GM18526 (cell line): ENCODE measurements at regions not wholly inside any gene's neighbourhood (a gene's known extent, or its start where the extent isn't known, plus 50 kb on each side); places are given as distances from the start of the nearest gene placed in this dataset.

Experiments used
- POLR2A ChIP-seq: IDR thresholded peaks from 3 replicates; pipeline ENCODE4 v1.6.1; 2011; ENCODE audit not compliant: insufficient read length; ENCODE audit errors: extremely low read depth

DNA sequence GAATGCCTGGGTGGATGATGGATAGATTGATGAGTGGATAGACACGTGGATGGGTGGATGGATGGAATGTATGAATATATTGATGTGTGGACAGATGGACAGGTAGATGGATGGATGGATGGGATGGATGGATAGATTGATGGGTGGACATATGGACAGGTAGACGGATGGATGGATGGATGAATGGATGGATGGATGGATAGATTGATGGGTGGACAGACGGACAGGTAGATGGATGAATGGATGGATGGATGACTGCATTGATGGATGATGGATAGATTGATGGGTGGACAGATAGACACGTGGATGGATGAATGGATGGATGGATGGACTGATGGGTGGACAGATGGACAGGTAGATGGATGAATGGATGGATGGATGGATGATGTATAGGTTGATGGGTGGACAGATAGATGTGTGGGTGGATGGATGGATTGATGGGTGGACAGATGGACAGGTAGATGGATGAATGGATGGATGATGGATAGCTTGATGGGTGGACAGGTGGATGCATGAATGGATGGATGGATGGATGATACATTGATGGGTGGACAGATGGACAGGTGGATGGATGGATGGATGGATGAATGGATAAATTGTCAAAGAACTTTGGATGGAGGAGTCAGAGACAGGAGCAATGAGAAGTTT, 171.4 kb upstream of the AFDN start:
- no peak for TF ChIP-seq POLR2A

DNA sequence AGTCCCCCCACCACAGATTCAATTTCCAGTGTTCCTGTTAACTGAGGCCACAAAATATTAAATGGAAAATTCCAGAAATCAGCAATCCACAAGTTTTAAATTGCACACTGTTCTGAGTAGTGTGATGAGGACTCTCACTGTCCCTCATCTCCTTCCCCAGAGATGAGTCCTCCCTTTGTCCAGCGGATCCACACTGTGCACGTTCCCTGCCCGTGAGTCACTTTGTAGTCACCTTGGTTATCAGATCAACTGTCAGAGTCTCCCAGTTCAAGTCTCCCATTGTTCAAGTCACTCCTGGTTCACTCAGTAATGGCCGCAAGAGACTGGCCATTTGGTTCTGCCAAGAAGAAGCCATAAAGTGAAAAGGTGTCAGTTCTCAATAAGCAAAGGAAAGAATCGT, 168.6 kb upstream of the AFDN start:
- TF ChIP-seq POLR2A: no peak

DNA sequence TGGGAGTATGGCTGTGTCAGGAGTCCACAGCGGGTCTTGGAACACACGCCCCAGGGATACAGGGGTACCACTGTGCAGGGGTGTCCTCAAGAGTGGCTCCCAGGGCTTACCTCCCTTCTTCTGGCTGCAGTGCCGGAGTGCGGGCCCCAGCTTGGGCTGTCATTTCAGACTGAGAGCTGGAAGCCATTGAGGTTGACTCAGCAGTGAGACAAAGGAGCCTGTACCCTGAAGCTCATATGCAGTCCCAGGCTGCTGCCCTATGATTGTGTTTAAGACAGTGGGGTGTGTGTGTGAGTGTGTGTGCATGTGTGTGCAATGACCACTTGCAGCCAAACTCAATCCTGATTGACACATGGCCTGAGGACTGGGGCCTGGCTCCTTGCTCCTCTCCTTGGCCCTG, 167.7 kb upstream of the AFDN start:
- TF ChIP-seq POLR2A: no peak

DNA sequence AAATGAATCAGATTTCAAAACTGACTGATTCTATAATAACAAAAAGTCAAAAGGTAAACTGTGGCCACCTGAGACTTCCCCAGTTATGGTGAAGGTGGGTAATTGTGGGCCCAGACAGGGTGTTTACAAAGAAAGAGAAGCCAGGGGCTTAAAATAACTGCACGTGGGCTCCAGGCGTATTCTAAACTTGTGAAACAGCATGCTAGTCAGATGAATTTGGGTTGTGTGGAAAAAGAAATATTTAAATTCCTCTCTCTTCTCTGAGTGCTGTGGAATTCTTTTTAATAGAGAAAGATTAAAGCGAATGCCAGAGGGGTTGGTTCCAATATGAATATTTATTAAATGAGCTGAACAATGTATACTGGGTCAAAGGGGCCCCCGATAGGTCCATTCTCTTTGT, 166.3 kb upstream of the AFDN start:
- TF ChIP-seq POLR2A: no peak

DNA sequence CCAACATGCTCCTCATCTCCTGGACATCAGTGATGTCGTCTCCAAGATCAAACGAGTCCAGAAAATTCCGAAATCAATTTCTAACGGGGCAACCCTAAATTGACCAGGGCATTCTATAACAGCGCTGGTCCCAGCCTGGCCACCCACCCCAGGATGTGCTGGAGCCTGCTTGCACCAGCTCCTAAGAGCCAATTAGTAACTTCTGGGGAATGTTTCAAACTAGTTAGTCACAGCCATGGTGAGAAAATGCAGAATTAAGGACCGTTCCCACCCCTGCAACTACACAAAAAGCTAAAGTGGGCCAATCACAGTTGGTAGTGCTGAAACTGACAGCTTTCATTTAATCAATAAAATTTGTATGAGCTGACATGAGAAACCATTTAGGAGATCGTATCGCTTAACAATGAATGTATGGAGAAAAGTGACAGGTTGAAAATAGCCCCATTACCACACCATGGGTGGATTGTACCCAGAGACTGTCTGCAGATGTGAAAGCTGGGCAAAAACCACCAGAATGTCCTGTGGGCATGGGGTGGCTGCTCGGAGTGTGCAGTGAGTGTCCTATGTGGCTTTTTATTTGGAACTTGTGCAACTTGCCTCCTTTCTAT, 165.7 kb upstream of the AFDN start:
- no peak for TF ChIP-seq POLR2A

DNA sequence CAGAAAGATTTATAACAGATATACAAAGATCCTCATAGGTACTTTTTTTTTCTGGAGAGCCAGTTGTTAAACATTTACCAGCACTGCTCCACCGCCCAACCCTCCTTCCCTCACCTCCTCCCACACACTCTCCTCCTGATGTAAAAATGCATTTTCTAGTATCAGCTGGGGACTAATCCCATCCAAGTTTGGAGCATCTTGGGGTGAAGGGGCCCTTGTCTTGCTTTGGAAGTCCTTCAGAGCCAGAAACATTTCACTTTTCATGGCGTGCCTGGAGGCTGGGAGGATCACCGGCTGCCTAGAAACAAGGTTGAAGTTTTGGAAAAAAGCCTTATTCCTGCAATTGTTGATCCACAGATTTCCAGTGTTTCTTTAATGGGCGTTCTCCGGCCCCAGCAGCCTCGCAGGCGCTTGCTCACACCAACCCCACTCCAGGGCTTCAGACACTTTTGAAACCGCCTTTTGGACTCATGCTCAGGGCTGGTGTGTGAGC, 165.1 kb upstream of the AFDN start:
- TF ChIP-seq POLR2A: no peak

DNA sequence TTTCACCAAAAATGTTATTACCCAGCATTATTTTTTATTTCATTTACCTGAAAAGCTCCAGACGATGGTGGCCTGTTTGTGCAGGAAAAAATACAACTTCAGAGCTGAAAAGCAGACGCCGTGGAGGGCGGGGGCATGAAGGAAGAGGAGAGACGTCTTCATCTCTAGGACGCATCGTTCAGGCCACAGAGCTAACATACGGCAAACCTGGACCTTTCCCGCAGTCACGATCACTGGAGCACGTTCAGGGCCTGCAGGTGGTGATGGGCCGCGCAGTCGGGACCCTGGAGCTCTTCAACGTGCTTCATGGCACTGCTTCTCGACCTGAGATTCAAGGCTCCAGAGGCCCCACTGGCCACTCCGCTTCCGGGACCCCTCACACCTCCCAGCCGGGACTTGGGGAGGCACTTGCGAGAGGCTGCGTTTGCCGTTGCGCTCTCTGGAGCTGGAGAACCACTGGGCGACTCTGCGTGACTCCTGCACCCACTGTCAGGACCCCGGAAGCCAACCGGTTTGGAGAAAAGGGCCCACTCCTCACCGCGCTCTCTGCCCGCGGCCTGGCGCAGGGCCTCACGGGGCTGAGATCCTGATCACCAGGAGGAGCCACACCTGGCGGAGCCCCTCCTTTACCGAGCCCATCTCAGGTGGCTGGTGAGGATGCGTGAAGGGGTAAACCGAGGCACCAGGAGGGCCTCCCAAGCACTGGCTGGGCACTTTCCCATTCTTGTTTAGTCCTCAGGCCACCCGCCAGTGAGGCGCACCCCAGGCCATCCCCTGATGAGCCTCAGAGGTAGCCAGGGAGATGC, 164.4 kb upstream of the AFDN start:
- no peak for TF ChIP-seq POLR2A

DNA sequence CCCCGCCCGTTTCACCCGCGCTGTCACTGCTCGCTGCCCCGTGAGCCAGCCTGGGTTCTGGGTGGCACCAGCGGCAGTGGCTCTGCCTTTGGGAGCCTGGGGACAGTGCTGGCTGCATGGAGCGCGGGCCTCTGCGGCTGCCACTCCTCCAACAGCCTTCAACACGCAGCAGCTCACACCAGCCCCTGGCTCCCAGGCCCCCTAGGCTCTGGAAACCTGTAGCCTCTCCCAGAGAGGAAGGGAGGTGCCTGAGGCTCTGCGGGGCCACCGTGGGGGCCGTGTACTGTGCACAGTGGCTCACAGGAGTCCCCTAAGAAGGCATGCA, 163.9 kb upstream of the AFDN start:
- TF ChIP-seq POLR2A: no peak

DNA sequence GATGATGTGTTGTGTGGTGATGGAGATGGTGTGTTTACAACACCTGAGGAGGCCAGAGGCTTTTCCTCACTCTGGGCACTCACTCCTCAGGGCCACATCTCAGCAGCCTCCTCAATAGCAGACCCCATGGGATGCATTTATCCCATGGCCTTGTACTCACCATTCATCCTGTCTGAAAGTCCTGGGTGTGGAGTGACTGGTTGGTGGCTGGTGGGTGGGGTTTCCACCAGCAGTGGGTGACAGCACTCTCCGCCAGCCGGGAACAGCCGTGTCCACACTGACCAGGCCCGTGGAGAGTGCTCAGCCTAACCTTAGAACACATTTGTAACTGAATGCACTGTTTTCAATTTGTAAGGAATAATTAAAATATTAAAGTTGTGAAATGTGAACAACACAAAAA, 163.4 kb upstream of the AFDN start:
- no peak for TF ChIP-seq POLR2A

DNA sequence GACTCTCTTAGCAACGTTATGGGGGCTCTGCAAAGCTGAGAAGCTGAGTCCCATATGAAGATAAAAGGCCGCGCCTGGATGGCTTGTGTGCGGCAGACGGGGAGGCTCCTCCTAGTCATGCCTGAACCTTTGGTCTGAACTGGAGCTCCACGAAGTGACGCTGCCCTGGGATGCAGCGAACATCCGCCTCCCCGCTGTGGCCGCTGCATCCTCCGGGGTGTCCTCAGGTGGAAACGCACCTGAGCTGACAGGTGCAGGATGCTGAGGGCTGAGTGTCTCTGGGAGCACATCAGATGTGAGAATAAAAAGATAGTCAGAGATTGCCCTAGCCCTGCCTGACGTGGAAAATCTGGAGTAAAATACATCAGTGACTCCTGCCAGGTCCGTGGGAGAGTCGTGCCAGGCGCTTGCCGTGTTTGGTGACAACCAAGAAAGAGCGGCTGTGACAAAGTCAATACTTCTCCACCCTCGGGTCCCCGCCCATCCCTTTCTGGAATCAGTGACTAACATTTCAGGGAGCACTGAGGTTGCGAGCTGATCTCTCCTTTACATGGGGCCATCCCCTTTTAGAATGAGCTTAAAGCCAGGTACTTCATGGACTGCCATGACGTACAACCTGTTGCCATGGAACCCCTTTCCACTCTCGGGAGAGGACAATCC, 162.8 kb upstream of the AFDN start:
- TF ChIP-seq POLR2A: no peak

DNA sequence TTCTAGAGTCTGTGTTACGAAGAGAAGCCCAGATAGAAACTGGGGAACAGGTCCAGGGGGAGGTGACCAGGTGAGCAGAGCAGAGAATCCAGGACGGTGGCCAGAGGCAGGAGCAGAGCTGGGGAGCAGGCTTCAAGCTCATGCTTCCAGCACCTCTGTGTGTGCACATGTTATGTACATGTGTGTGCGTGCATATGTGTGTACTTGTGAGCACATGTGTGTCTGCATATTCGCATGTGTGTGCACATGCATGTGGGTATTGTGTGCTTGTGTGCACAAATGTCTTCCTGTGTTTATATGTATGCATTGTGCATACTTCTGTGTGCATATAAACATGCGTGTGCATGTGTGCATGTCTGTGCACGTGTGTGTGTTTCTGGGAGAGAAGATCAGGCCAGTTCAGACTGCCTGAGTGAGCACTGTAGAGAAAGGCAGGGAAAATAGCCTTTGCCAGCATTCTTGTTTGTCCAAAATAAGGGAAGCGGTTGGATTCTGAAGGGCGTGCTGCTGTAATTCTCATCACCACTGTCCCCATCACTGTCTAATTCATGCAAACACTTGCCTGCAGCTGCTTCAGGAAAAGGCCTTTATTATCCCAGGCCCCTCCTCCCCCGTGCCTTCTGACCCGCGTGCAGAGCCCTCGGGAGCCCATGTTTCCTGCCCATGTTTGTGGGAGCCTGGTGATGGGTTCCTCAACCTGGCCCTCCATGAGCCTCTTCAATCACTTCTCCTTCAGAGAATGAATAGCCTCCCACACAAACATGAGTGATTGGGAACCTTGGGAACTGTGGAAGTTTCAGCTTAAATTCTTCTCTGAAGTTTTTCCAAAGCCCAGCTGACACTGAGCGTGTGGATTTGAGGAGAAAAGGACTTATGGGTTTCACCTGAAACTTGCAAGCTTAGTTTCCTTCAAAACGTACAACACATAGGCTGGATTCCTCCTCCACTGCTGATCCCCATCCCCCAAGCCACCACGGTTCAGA, 161.7 kb upstream of the AFDN start:
- no peak for TF ChIP-seq POLR2A

DNA sequence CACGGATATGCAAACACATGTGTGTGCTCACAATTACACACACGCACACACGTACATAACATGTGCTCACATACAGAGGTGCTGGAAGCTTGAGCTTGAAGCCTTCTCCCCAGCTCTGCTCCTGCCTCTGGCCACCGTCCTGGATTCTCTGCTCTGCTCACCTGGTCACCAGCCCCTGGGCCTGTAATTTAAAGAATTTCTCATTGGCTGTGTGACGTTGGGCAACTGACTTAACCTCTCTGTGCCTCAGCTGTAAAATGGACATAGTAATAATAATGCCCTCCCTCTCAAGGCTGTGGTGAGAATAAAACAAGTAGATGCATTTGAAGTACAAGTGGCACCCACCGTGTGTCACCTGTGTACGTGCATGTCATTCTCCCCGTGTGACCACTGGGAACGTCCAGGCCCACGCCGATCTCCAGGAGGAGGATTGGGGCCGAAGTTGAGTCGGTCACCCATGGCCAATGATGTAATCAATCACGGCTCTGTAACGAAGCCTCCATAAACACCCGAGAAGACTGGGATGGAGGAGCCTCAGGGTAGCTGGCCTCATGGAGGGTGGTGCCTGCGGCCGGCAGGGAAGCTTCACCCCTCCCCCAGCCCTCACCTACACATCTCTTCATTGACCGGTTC, 160.9 kb upstream of the AFDN start:
- no peak for TF ChIP-seq POLR2A

DNA sequence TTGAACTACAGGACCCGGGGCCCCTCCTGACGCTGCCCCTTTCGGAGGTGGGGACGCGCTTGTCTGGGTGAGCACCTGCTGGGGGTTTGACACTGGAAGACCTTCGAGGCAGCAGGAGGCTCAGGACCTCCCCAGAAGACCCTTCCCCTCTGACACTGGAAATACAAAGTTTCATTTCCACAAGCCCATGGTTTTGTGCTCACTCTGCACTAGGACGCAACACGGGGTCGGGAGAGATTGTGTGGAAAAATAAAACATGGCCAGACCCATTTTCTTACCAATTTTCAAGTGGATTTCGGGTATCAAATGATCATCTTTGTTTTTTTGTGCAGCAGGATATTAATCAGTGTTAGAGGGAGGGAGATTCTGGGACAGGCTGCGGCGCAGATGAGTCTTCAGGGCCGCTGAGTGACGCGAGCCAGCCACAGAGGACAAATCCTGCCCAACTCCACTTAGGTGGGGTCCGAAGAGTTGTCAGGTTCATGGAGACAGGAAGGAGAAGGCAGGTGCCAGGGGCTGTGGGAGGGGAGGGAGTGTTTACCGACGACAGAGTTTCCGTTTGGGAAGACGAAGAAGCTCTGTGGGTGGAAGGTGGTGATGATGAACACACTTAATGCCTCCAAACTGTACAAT, 160.0 kb upstream of the AFDN start:
- TF ChIP-seq POLR2A: no peak
